Endothelial cell of umbilical vein (primary cell): ENCODE measurements at regions not wholly inside any gene's neighbourhood (a gene's known extent, or its start where the extent isn't known, plus 50 kb on each side); places are given as distances from the start of the nearest gene placed in this dataset.

Experiments used
- BruUV-seq: library from RNA; stranded (reverse); fragments of 400-500 nt; replicated peaks from 2 replicates; lab custom pipeline; 2021; lab: Mats Ljungman, UMichigan
- CTCF ChIA-PET: fragments of 300-600, 350-600 bp; sonication (Branson Sonifier 250); formaldehyde crosslinking; loops from one replicate; lab custom pipeline; 2021; ENCODE audit warnings: antibody characterized with exemption, inconsistent platforms; lab: Charles Lee
- POLR2A ChIA-PET: fragments of 300-600, 350-600 bp; sonication (Branson Sonifier 250); formaldehyde crosslinking; loops from one replicate; lab custom pipeline; 2021; ENCODE audit warnings: antibody characterized with exemption, inconsistent platforms; lab: Charles Lee
- DNase-seq: peaks from one replicate; pipeline ENCODE4 v3.0.0-alpha.2; 2011; ENCODE audit warnings: low read depth, low spot score
- FAIRE-seq: peaks from 2 replicates; lab custom pipeline; 2011; peaks lifted over from hg19 to GRCh38; lab: Jason Lieb, UNC
- H2AFZ ChIP-seq: 2 replicates; pipeline ENCODE4 v1.6.0; 2012; ENCODE audit warnings: low read depth, low read length, control low read depth, inconsistent platforms
- H3K27ac ChIP-seq: 2 replicates; pipeline ENCODE4 v1.5.1; 2011; ENCODE audit warnings: low read depth, mild to moderate bottlenecking, control low read depth, low read length, moderate library complexity; ENCODE audit not compliant: insufficient read depth
- H3K27me3 ChIP-seq, 2 experiments: 2 replicates each; pipeline versions ENCODE4 v1.6.0 to v1.6.1; 2011; ENCODE audit warnings: low read length in 2 of 2, mixed read lengths in 1 of 2; ENCODE audit not compliant: control insufficient read depth in 2 of 2, insufficient read depth in 2 of 2
- H3K36me3 ChIP-seq, 2 experiments: 2 replicates in 1 of 2; 3 replicates in 1 of 2; pipeline ENCODE4 v1.5.1; 2011; ENCODE audit warnings: low read length in 2 of 2, mild to moderate bottlenecking in 1 of 2, moderate library complexity in 1 of 2; ENCODE audit not compliant: control insufficient read depth in 2 of 2, insufficient read depth in 2 of 2; ENCODE audit errors: extremely low read depth in 1 of 2
- H3K4me1 ChIP-seq: 3 replicates; pipeline ENCODE4 v1.5.1; 2011; ENCODE audit warnings: mild to moderate bottlenecking, low read length; ENCODE audit not compliant: control insufficient read depth, insufficient read depth; ENCODE audit errors: extremely low read depth
- H3K4me2 ChIP-seq: 2 replicates; pipeline ENCODE4 v1.6.1; 2011; ENCODE audit warnings: low read length, control low read depth, mixed read lengths; ENCODE audit not compliant: insufficient read depth
- H3K4me3 ChIP-seq, 3 experiments: fragments of 200-600 bp in 1 of 3; sonication (generic), shearing (Covaris generic) in 1 of 3; replicated peaks in 1 of 3; 2 replicates each; pipeline ENCODE4 v1.5.1; 2011 to 2016; ENCODE audit warnings: control low read depth in 3 of 3, low read length in 3 of 3, mild to moderate bottlenecking in 2 of 3, inconsistent platforms in 1 of 3, low read depth in 1 of 3, moderate library complexity in 1 of 3; ENCODE audit not compliant: insufficient read depth in 1 of 3
- H3K79me2 ChIP-seq: 2 replicates; pipeline ENCODE4 v1.6.0; 2012; ENCODE audit warnings: low read length, inconsistent platforms; ENCODE audit not compliant: control insufficient read depth, insufficient read depth
- H3K9ac ChIP-seq: replicated peaks from 2 replicates; pipeline ENCODE3; 2011; ENCODE audit warnings: low read length, control low read depth; ENCODE audit not compliant: insufficient read depth; ENCODE audit errors: extremely low read depth
- H3K9me1 ChIP-seq: replicated peaks from 3 replicates; pipeline ENCODE4 v1.6.0; 2011; ENCODE audit warnings: mild to moderate bottlenecking, low read length; ENCODE audit not compliant: control insufficient read depth, insufficient read depth; ENCODE audit errors: extremely low read depth
- H3K9me3 ChIP-seq: replicated peaks from 2 replicates; pipeline ENCODE4 v1.5.1; 2012; ENCODE audit warnings: low read length, inconsistent platforms; ENCODE audit not compliant: control insufficient read depth, insufficient read depth
- H4K20me1 ChIP-seq: replicated peaks from 2 replicates; pipeline ENCODE3; 2011; ENCODE audit warnings: mild to moderate bottlenecking, low read length; ENCODE audit not compliant: control insufficient read depth, insufficient read depth; ENCODE audit errors: extremely low read depth
- CTCF ChIP-seq, 2 donors: IDR thresholded peaks; 1 replicate in 1 of 2; 2 replicates in 1 of 2; pipeline ENCODE4 v1.5.1; 2011; ENCODE audit warnings: low read length in 2 of 2, mild to moderate bottlenecking in 2 of 2, moderate library complexity in 2 of 2, control low read depth in 1 of 2, inconsistent platforms in 1 of 2, low read depth in 1 of 2; ENCODE audit not compliant: insufficient read depth in 1 of 2; ENCODE audit errors: extremely low read depth in 1 of 2
- EZH2 ChIP-seq: IDR thresholded peaks from 2 replicates; pipeline ENCODE4 v1.6.1; 2012; ENCODE audit warnings: borderline replicate concordance, low read depth, mild to moderate bottlenecking, moderate library complexity, low read length, inconsistent platforms; ENCODE audit not compliant: severe bottlenecking
- FOS ChIP-seq: IDR thresholded peaks from 2 replicates; pipeline ENCODE4 v1.6.1; 2011; ENCODE audit warnings: mild to moderate bottlenecking, low read length, moderate library complexity, borderline replicate concordance; ENCODE audit not compliant: insufficient read depth
- GATA2 ChIP-seq: IDR thresholded peaks from 2 replicates; pipeline ENCODE4 v1.7.0; 2011; ENCODE audit warnings: low read depth, mild to moderate bottlenecking, moderate library complexity, mixed read lengths, low read length; ENCODE audit not compliant: insufficient read length, insufficient read depth
- JUN ChIP-seq: IDR thresholded peaks from 2 replicates; pipeline ENCODE4 v1.6.1; 2011; ENCODE audit warnings: borderline replicate concordance, low read depth; ENCODE audit not compliant: insufficient read length, insufficient read depth
- MAX ChIP-seq: IDR thresholded peaks from 2 replicates; pipeline ENCODE4 v1.6.1; 2011; ENCODE audit not compliant: insufficient read depth, insufficient read length
- MYC ChIP-seq: IDR thresholded peaks from one replicate; pipeline ENCODE4 v1.6.1; 2011; ENCODE audit warnings: mild to moderate bottlenecking, low read depth, low read length
- POLR2A ChIP-seq: IDR thresholded peaks from 2 replicates; pipeline ENCODE4 v1.6.1; 2012; ENCODE audit warnings: low read depth, mild to moderate bottlenecking, control low read depth, low read length
- POLR2AphosphoS5 ChIP-seq: IDR thresholded peaks from 2 replicates; pipeline ENCODE4 v1.6.1; 2012; ENCODE audit warnings: low read depth, mild to moderate bottlenecking, control low read depth, low read length, moderate library complexity; ENCODE audit not compliant: insufficient read depth
- dilution Hi-C: fragments of 300-500 bp; cut with MboI; formaldehyde crosslinking; loops from one replicate; pipeline ENCODE4 v1.15.0; 2019; ENCODE audit warnings: low sequenced_read_pairs; ENCODE audit not compliant: extremely low pct_ligation_motif_present
- intact Hi-C: fragments of 100-400 bp; cut with micrococcal nuclease; formaldehyde crosslinking; loops from one replicate; pipeline ENCODE4 v1.10.0; 2022

- ChIA-PET POLR2A (no interaction called here), CTCF (no interaction called here)
- Histone ChIP-seq H3K27ac (no peak overlapping the region), H3K9me1 (no peaks in the 10 kb centered on the region), H3K4me3 (no peak overlapping the region), H3K9me3 (no peaks in the 10 kb centered on the region), H2AFZ (no peak overlapping the region), H3K4me2 (no peak overlapping the region), H4K20me1 (no peaks in the 10 kb centered on the region), H3K79me2 (no peaks in the 10 kb centered on the region), H3K9ac (no peak overlapping the region), H3K36me3 (no peaks in the 10 kb centered on the region), H3K4me1 (no peaks in the 10 kb centered on the region), H3K27me3 (peaks cover 0 to 2% of the 10 kb centered on the region in 2 experiments)
- DNase-seq (no peak), FAIRE-seq (no peak)
- dilution Hi-C loops = no loop called here
- intact Hi-C loops = no loop called here
- TF ChIP-seq GATA2 (no peak), FOS (no peak), MAX (no peak), JUN (no peak), POLR2AphosphoS5 (no peak), MYC (no peak), POLR2A (no peak), CTCF (IDR thresholded peaks at IDR 0.05; ENCODE audit: extremely low read depth in 1 of 2, insufficient read depth in 1 of 2, low read depth in 1 of 2, low read length in 2 of 2) (no peak), EZH2 (no peak)
- no TSS peak for BruUV-seq
Measured at GRCh38 chr11:7872890-7873289, 58.2 kb downstream of the OR10A6 start.
